T-helper 2 cell treated with Interferon-gamma antibody and Interleukin-4, amounts not matched to agents 100 ng/mL and 5 ng/mL, for 36 hours (primary cell): ENCODE measurements at regions not wholly inside any gene's neighbourhood (a gene's known extent, or its start where the extent isn't known, plus 50 kb on each side); places are given as distances from the start of the nearest gene placed in this dataset.

Source experiments
- intact Hi-C: fragments of 100-400 bp; cut with micrococcal nuclease; formaldehyde crosslinking; loops from one replicate; pipeline ENCODE4 v1.15.1; 2023

GRCh38 chr1:95984798-95985374 is 736.7 kb upstream of the PTBP2 start:
- intact Hi-C loops: no loop called here

- intact Hi-C loops: no loop called here
These were observed 731.6 kb upstream of the PTBP2 start for GRCh38 chr1:95990033-95990432.

- intact Hi-C loops: no loop called here
These were observed 729.6 kb upstream of the PTBP2 start for GRCh38 chr1:95991787-95992520.

GRCh38 chr1:95994643-95995042 is 726.9 kb upstream of the PTBP2 start:
- intact Hi-C loops: no loop called here

GRCh38 chr1:96002201-96002600 is 719.4 kb upstream of the PTBP2 start:
- intact Hi-C loops: no loop called here

- intact Hi-C loops: no loop called here
These were observed 718.3 kb upstream of the PTBP2 start for GRCh38 chr1:96002969-96003964.

GRCh38 chr1:96009831-96010434 is 711.7 kb upstream of the PTBP2 start:
- intact Hi-C loops: no loop called here

GRCh38 chr1:96011606-96012005 is 710.0 kb upstream of the PTBP2 start:
- intact Hi-C loops: no loop called here

GRCh38 chr1:96016219-96016618 is 705.4 kb upstream of the PTBP2 start:
- intact Hi-C loops: no loop called here

GRCh38 chr1:96020378-96020777 is 701.2 kb upstream of the PTBP2 start:
- intact Hi-C loops: no loop called here

- intact Hi-C loops: no loop called here
These were observed 696.5 kb upstream of the PTBP2 start for GRCh38 chr1:96025062-96025461.

- intact Hi-C loops: no loop called here
These were observed 693.5 kb upstream of the PTBP2 start for GRCh38 chr1:96028071-96028470.

- intact Hi-C loops: no loop called here
These were observed 691.3 kb upstream of the PTBP2 start for GRCh38 chr1:96030312-96030711.

- intact Hi-C loops: no loop called here
These were observed 687.6 kb upstream of the PTBP2 start for GRCh38 chr1:96034006-96034405.

- intact Hi-C loops: no loop called here
These were observed 684.8 kb upstream of the PTBP2 start for GRCh38 chr1:96036763-96037162.

- intact Hi-C loops: no loop called here
These were observed 682.9 kb upstream of the PTBP2 start for GRCh38 chr1:96038636-96039035.

GRCh38 chr1:96039910-96040309 is 681.7 kb upstream of the PTBP2 start:
- intact Hi-C loops: no loop called here

GRCh38 chr1:96041470-96041869 is 680.1 kb upstream of the PTBP2 start:
- intact Hi-C loops: no loop called here

- intact Hi-C loops: no loop called here
These were observed 672.9 kb upstream of the PTBP2 start for GRCh38 chr1:96048572-96049212.

GRCh38 chr1:96049759-96050409 is 671.7 kb upstream of the PTBP2 start:
- intact Hi-C loops: no loop called here

GRCh38 chr1:96059276-96059675 is 662.3 kb upstream of the PTBP2 start:
- intact Hi-C loops: no loop called here
